NCI-H510A (cell line): ENCODE measurements at regions not wholly inside any gene's neighbourhood (a gene's known extent, or its start where the extent isn't known, plus 50 kb on each side); places are given as distances from the start of the nearest gene placed in this dataset.
"Not testable (repeated sequence)": the region's sequence is repeated elsewhere in the genome, so short reads cannot be mapped to it uniquely, and the experiment has no call there.

Source experiments
- DNase-seq: peaks from one replicate; lab custom pipeline; 2025; lab: John Stamatoyannopoulos, UW

DNA sequence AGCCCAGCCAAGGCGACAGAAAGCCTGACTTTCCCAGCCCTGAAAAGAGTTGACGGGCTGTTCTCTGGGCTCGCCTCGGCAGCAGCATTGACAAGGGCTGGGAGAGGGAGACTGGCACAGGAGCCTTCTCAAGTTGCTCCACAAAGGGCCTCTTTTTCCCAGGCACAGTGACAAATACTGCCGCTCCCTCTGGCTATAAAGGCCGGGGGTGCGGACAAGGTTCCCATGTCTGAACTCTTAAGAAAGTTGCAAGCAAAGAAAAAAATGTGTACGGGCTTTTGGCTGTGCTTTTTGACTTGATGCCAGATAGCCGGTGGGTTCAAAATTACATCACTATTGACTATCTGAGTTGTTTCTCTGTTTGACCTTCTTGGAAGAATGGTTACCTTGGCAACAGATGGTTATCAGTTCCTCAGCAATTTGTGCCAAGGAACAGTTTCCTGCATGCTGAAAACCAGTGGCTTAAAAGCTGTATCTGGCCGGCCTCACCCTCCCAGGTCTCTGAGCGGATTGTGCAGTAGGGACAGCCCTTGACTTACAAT, 115.9 kb upstream of the EEPD1 start:
- no peak for DNase-seq

DNA sequence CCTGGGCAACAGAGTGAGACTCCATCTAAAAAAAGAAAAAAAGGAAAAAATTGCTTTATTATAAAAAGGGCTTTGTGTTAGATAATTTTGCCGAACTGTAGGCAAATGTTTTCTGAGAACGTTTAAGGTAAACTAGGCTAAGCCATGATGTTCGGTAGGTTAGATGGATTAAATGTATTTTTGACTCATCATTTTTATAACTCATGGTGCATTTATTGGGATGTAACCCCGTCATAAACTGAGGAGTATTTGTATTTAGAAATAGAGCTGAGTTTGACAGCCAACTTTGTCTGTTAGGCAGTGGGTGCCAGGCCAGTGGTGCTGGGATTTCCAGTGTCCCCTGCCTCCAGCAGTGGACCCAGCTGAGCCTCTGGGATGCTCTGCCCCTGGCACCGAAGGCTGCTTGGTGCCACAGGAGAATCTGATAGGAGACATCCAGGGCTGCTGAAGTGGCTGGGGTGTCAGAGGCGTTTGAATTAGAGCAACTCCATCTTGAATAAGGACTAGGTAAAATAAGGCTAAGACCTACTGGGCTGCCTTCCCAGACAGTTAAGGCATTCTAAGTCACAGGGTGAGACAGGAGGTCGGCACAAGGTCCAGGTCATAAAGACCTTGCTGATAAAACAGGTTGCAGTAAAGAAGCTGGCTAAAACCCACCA, 114.9 kb upstream of the EEPD1 start:
- DNase-seq: no peak

DNA sequence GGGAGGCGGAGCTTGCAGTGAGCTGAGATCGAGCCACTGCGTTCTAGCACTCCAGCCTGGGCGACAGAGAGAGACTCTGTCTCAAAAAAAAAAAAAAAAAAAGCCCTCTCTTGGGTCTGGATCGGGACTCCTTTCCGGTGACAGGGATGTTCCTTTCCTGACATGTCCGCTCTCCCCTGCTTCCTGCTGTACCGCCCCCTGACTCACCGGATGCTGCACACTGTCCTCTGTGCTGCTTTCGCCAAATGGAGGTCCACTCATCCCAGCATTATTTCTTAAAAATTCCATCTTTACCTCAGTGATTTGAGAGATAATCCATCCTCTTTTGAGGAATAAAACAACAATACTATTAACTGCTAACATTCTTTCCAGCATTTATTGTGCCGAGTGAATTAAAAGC, 113.8 kb upstream of the EEPD1 start:
- DNase-seq: no peak

- no peak for DNase-seq
Measured at GRCh38 chr7:36039671-36040070, 113.4 kb upstream of the EEPD1 start.

DNA sequence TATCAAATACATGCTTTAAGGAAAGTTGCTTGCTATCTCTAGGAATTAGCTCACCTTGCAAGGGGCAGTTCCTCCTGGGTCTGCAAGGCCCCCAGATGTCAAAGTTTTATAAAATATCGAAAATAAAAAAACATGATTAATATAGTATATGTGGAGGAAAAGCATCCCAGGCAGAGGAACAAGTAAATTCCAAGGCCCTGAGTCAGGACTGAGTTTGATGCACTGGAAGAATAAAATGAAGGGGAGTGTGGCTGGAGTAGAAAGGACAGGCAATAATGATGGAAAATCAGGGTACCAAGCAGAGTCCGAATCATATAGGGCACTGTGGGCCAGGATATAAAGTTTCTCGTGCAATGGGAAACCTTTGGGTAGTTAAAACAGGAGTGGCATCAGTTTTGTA, 112.4 kb upstream of the EEPD1 start:
- no peak for DNase-seq

- DNase-seq: no peak
Measured at GRCh38 chr7:36044101-36044892, 108.8 kb upstream of the EEPD1 start.

GRCh38 chr7:36045326-36045725, 107.7 kb upstream of the EEPD1 start:
- no peak for DNase-seq

- no peak for DNase-seq
Measured at GRCh38 chr7:36045830-36046341, 107.2 kb upstream of the EEPD1 start.

DNA sequence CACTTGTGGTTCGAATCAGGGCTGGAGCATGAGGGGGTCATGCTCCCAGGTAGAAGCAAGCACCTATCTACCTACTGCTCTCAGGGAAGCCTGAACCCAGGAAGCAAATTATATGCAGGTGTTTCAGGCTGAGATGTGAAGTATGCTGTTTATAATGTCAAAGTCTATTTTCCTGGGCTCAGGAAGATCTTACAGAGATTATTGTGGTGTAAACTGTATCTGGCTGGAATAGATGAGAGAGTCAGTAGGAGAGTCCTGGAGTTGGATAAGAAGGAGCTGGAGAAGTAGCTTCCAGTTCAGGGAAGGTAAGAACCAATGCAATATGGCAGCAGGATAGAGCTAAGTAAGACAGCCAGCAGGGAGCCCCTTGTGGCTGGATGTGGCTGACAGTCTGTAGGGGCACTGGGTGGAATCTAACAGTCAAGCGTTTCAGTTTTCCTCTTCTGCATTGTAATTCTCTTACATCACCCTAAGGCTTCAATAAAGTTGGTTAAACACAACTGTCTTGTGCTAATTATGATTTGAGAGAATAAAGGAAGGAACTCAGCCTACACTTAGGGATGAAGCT, 105.9 kb upstream of the EEPD1 start:
- no peak for DNase-seq

DNA sequence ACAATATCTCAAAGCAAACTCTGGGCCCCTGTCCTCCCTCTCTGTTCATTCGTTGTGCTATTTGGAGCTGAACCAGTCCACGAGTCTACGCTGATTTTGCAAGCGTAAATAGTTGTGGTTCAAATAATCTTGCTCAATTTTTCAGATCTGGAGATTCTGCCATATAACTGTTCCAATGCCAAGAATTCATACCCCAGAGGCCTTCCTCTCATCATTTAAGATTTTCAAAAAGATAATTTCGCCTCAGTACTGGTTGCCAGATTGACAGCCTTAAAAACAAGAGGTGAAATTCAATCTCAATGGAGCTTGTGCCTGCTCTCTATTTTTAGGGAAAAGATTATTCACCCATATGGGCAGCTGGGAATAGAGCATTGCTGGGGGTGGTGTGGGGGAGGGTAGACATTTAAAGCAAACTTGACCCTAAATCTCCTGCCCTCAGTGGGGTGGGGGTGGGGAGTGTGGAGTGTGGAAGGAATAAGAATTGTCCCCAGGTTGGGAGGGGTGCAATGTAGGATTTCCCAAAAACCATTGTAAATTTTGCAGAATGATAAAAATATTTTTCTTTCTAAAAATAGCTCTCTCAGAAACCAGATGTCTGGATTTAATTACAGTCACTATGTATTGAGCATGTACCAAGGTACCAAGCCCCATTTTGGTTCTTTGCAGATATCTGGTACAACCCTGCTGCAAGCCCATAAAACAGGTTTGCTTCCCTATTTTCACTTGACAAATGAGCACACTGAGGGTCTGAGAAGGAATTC, 104.7 kb upstream of the EEPD1 start:
- DNase-seq: no peak

DNA sequence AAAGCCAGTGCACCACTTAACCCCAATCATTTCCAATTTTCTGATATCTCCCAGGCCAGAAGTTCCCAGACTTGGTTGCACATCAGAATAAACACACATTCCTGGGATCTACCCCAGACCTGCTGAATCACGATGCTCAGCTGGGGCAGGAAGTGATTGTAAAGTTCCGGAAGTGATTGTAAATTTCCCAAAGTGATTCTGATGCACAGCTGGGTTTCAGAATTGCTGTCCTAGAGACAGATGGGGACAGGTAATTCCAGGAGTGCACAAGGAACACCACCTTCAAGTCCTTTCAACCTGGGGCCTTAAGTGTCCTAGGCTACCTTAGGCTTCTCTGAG, 104.2 kb upstream of the EEPD1 start:
- no peak for DNase-seq

GRCh38 chr7:36051501-36051900, 101.6 kb upstream of the EEPD1 start:
- peak; percentile 6 for DNase-seq

DNA sequence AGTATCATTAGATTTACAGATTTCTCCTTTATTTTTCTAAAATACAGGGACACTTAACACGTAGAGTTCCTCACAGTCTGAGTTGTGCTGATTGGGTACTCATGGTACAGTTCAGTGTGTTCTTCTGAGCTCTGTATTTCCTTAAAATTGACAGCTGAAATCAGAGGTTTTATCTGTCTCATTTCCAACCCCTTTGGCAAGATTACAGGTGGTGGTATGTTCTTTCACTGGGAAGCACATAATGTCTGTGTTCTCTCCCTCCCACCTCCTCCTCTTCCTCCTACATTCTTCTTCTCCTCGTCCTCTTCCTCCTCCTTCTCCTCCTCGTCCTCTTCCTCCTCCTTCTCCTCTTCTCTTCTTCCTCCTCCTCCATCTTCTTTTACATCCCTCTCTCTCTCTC, 99.5 kb upstream of the EEPD1 start:
- DNase-seq: no peak

DNA sequence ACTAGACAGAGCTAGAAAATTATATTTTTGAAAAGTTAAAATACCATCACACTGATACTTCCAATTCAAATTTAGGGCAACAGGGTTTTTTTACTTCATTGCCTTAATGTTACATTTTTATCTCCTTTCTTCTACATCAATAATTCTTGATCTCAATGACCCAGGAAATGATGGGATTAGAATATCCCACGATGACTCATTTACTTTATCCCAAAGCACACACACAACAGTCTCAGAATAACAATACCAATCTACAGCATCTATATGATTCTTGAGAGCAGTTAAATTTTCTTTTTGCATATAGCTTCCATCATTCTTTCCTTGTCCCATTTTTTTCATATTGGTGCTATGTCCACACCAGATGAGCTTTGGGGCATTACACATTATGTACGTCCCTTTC, 98.4 kb upstream of the EEPD1 start:
- DNase-seq: no peak

GRCh38 chr7:36055207-36055606, 97.8 kb upstream of the EEPD1 start:
- DNase-seq: no peak

GRCh38 chr7:36057323-36057722, 95.7 kb upstream of the EEPD1 start:
- no peak for DNase-seq

GRCh38 chr7:36058020-36058592, 94.9 kb upstream of the EEPD1 start:
- no peak for DNase-seq

GRCh38 chr7:36060388-36060787, 92.7 kb upstream of the EEPD1 start:
- DNase-seq: not testable (repeated sequence)

DNA sequence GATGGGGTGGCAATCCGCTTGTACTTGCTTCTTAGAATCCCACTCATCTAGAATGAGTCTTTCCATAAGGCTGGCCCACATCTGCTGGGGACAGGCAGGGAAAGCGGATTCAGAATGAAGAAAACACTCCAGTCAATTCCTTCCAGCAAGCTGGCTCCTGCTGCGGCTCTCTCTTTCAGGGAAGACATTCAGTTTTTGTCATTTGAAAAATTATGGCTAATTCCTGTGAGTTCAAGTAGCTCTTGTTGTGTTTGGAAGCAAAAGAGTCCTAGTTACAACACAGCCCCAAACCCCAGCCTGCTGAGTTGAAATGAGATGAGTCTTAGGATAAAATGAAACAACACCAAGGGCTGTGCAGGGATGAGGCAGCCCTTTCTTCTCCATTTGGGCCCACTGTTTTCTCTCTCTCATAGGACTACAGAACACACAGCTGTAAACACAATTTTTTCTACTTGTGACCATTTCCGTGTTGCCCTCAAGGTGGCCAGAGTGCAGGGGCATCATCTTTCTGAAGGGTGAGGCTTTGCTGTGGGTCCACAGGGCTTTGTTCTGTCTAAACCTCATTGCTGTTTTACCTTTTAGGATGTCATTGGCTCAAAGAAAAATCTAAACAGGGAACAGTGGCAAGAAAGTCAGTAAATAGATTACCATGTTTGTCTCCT, 90.8 kb upstream of the EEPD1 start:
- DNase-seq: no peak

DNA sequence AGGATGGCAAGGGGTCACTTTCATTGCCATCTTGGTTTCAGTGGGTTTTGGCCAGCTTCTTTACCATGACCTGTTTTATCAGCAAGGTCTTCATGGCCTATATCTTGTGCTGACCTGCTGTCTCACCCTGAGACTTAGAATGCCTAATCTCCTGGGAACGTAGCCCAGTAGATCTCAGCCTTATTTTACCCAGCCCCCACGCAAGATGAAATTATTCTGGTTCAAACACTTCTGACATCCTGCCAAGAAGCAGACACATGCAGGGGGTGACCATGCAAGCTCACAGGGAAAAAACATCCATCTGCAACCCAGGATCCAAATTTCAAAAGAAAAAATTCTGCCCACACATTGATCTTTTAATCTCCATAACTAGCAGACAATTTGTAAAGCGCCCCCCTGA, 88.4 kb upstream of the EEPD1 start:
- DNase-seq: no peak

DNA sequence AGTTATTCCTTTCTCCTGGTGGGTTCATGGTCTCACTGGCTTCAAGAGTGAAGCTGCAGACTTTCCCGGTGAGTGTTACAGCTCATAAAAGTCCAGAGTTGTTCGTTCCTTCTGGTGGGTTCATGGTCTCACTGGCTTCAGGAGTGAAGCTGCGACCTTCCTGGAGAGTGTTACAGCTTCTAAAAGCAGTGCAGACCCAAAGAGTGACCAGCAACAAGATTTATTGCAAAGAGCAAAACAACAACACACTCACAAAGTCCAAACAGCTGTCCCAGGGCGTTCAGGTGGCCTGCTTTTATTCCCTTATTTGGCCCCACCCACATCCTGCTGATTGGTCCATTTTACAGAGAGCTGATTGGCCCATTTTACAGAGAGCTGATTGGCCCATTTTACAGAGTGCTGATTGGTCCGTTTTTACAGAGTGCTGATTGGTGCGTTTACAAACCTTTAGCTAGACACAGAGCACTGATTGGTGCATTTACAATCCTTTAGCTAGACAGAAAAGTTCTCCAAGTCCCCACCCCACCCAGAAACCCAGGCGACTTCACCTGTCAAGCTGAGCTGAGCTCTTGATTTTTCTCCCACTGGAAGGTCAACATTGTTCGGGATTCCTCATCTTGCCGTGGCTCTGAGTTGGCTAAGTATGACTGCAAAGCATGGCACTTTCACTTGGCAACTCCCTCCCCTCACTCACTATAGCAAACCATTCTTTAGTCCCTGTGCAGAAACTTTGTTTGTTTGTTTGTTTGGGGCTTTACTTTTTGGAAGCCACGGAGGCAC, 87.3 kb upstream of the EEPD1 start:
- not testable (repeated sequence) for DNase-seq
